Fibroblast of lung (primary cell): ENCODE measurements at regions not wholly inside any gene's neighbourhood (a gene's known extent, or its start where the extent isn't known, plus 50 kb on each side); places are given as distances from the start of the nearest gene placed in this dataset.

ENCODE experiments used
- CTCF ChIP-seq, 2 donors: IDR thresholded peaks in 1 of 2; conservative IDR thresholded peaks in 1 of 2; 1 replicate in 1 of 2; 2 replicates in 1 of 2; pipeline ENCODE4 v1.5.1; 2011 to 2012; ENCODE audit warnings: low read length in 2 of 2, control low read depth in 1 of 2, inconsistent platforms in 1 of 2, low read depth in 1 of 2, mild to moderate bottlenecking in 1 of 2
- EZH2 ChIP-seq: IDR thresholded peaks from 2 replicates; pipeline ENCODE4 v1.5.1; 2012; ENCODE audit warnings: low read length, control low read depth, mild to moderate bottlenecking; ENCODE audit errors: missing control alignments

GRCh38 chr4:11495291-11495690 lies 66.6 kb upstream of the HS3ST1 start:
- TF ChIP-seq CTCF (conservative IDR thresholded peaks at IDR 0.05 in 1 of 2, IDR thresholded peaks at IDR 0.05 in 1 of 2; ENCODE audit: low read depth in 1 of 2, low read length in 2 of 2) (no peak), EZH2 (no peak)
